IPS-15b (cell line): ENCODE measurements at regions not wholly inside any gene's neighbourhood (a gene's known extent, or its start where the extent isn't known, plus 50 kb on each side); places are given as distances from the start of the nearest gene placed in this dataset.
A peak's percentile ranks its signal among the peaks of the same experiment; 100 is the strongest.

Source experiments
- H3K27me3 ChIP-seq: one replicate; pipeline ENCODE4 v1.6.1; 2013; ENCODE audit warnings: low read length; ENCODE audit not compliant: control insufficient read depth, insufficient read depth
- H3K36me3 ChIP-seq: one replicate; pipeline ENCODE4 v1.6.1; 2013; ENCODE audit warnings: low read length; ENCODE audit not compliant: control insufficient read depth, insufficient read depth
- H3K4me1 ChIP-seq: one replicate; pipeline ENCODE4 v1.6.1; 2013; ENCODE audit warnings: mild to moderate bottlenecking, low read length; ENCODE audit not compliant: control insufficient read depth, insufficient read depth
- H3K4me3 ChIP-seq: one replicate; pipeline ENCODE4 v1.5.1; 2013; ENCODE audit warnings: low read depth, low read length
- H3K9ac ChIP-seq: one replicate; pipeline ENCODE4 v1.6.1; 2013; ENCODE audit warnings: low read depth, mild to moderate bottlenecking, low read length
- H3K9me3 ChIP-seq: one replicate; pipeline ENCODE4 v1.6.1; 2013; ENCODE audit warnings: mild to moderate bottlenecking, low read length; ENCODE audit not compliant: control insufficient read depth, insufficient read depth

DNA sequence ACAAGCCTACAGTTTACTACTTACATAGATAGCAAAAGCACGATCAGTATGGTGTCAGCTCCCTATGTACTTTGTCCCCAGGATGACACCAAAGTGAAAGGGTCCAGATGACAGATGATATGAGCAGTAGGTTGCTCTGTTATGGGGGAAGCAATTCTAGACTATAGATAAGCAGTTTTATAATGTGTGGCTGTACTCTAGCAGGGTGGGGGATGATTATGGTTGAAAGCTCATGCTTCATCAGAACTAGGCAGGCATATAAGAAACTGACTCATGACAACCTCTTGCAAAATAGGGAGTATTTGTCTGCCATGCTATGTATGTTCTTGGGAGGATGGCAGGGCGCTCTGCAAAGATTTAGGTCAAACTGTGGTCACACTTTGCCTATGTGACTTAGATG, 158.2 kb upstream of the ZBED5 start:
- H3K4me1 ChIP-seq: peaks cover 3% of the 10 kb centered on the region
- H3K9me3 ChIP-seq: no peaks in the 10 kb centered on the region
- no peaks in the 10 kb centered on the region for H3K27me3 ChIP-seq
- no peaks in the 10 kb centered on the region for H3K36me3 ChIP-seq
- H3K9ac ChIP-seq: no peak overlapping the region
- H3K4me3 ChIP-seq: no peak overlapping the region

DNA sequence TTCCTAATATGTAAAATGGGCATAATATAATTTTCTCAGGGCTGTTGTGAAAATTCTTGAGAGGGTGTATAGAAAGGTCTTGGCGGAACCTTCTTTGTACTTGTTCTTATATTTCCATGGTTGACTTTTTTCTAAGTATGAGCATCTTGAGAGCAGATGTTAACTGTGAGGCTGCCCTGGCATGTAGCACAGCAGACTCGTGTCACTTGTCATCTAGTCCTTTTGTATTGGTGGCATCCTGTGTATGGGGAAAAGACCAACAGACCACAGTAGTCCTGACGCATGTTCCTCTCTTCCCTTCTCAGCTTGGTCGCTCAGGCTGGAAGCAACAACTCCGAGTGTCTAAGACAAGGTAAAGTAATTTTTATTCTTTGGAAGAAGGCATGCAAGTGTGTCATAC, 153.8 kb upstream of the ZBED5 start:
- H3K27me3 ChIP-seq: peaks cover 2% of the 10 kb centered on the region
- H3K9ac ChIP-seq: no peak overlapping the region
- no peaks in the 10 kb centered on the region for H3K9me3 ChIP-seq
- H3K36me3 ChIP-seq: no peaks in the 10 kb centered on the region
- H3K4me3 ChIP-seq: no peak overlapping the region
- peaks cover 13% of the 10 kb centered on the region for H3K4me1 ChIP-seq

- Histone ChIP-seq H3K9ac (peak overlapping the region; percentile 5), H3K27me3 (peaks cover 2% of the 10 kb centered on the region), H3K36me3 (no peaks in the 10 kb centered on the region), H3K9me3 (no peaks in the 10 kb centered on the region), H3K4me1 (peaks cover 13% of the 10 kb centered on the region), H3K4me3 (no peak overlapping the region)
These were observed 152.8 kb upstream of the ZBED5 start for GRCh38 chr11:11010624-11011127.

DNA sequence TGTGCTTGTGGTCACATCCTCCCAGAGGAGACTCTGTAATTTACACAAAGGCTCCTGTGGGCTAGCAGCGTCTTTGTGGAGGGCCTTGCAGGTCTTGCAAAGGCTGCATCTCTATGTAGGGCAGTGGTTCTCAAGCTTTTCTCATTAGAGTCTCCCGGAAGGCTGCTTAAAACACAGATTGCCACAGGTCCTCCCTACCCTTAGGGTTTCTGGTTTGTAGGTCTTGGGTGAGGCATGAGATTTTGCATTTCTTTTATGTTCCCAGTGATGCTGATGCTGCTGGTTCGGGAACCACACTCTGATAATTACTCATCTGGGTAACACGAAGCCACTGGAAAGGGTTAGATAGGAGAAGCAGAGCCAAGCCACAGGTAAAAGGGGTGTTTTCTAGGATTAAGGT, 151.3 kb upstream of the ZBED5 start:
- Histone ChIP-seq H3K36me3 (no peaks in the 10 kb centered on the region), H3K9me3 (no peaks in the 10 kb centered on the region), H3K27me3 (peaks cover 2% of the 10 kb centered on the region), H3K9ac (no peak overlapping the region), H3K4me1 (peaks cover 13% of the 10 kb centered on the region), H3K4me3 (no peak overlapping the region)

- no peak overlapping the region for H3K9ac ChIP-seq
- H3K9me3 ChIP-seq: no peaks in the 10 kb centered on the region
- H3K36me3 ChIP-seq: no peaks in the 10 kb centered on the region
- peaks cover 2% of the 10 kb centered on the region for H3K27me3 ChIP-seq
- no peaks in the 10 kb centered on the region for H3K4me1 ChIP-seq
- no peak overlapping the region for H3K4me3 ChIP-seq
These were observed 146.2 kb upstream of the ZBED5 start for GRCh38 chr11:11004069-11004468.

DNA sequence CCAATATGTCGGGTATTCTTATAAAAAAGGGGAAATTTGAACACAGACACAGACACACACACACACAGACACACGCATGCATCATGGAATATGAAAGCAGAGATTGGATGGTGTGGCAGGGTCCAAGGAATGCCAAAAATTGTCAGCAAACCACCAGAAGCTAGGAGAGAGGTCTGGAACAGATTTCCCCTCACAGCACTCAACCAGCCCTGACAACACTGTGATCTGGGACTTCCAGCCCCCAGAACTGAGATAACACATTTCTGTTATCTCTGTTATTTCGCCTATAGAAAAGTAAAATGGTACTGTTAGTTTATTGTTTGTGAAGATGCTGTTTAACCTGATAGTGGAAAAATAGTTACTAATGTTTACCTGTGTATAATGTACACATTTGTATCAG, 145.4 kb upstream of the ZBED5 start:
- H3K36me3 ChIP-seq: no peaks in the 10 kb centered on the region
- H3K9ac ChIP-seq: no peak overlapping the region
- H3K27me3 ChIP-seq: peaks cover under 1% of the 10 kb centered on the region
- no peaks in the 10 kb centered on the region for H3K9me3 ChIP-seq
- no peaks in the 10 kb centered on the region for H3K4me1 ChIP-seq
- H3K4me3 ChIP-seq: no peak overlapping the region

GRCh38 chr11:11000579-11001283, 142.9 kb upstream of the ZBED5 start:
- Histone ChIP-seq H3K36me3 (no peaks in the 10 kb centered on the region), H3K27me3 (no peaks in the 10 kb centered on the region), H3K4me3 (no peak overlapping the region), H3K9me3 (no peaks in the 10 kb centered on the region), H3K9ac (no peak overlapping the region), H3K4me1 (no peaks in the 10 kb centered on the region)

DNA sequence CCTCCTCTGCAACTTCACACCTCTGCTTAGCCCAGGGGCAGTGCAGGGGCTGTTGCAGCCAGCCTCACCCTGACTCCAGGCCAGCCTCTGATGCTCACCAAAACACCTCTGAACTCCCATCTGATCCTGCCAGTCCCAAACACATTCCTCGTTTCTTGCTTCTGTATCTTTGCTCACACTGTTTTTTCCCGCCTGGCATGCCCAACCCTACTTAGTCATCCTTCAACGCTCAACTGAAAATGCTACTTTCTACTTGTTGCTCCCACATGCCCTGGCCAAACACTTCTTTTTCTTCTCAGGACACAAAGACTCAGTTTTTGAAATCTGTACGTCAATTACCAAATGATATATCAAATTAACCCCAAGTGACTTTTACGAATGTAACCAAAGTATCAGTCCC, 140.8 kb upstream of the ZBED5 start:
- H3K9me3 ChIP-seq: no peaks in the 10 kb centered on the region
- H3K36me3 ChIP-seq: no peaks in the 10 kb centered on the region
- H3K27me3 ChIP-seq: no peaks in the 10 kb centered on the region
- H3K9ac ChIP-seq: no peak overlapping the region
- H3K4me3 ChIP-seq: no peak overlapping the region
- H3K4me1 ChIP-seq: no peaks in the 10 kb centered on the region

DNA sequence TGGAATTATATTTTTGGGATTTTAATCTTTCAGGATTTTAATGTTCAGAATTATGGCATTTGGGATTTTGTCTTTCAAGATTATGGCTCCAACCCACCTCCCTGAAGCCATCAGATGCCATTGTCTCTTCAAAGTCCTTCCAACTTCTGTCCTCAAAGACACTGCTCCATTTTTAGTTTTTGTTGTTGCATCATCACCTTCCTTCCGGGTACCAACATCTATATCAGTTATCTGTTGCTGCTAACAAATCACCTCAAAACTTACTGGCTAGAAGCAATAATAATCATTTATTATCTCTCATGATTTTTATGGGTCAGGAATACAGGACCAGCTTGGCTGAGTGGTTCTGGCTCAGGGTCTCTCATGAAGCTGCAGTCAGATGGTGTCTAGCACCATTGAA, 138.8 kb upstream of the ZBED5 start:
- H3K4me1 ChIP-seq: no peaks in the 10 kb centered on the region
- H3K36me3 ChIP-seq: no peaks in the 10 kb centered on the region
- H3K9ac ChIP-seq: no peak overlapping the region
- no peak overlapping the region for H3K4me3 ChIP-seq
- H3K27me3 ChIP-seq: no peaks in the 10 kb centered on the region
- H3K9me3 ChIP-seq: no peaks in the 10 kb centered on the region

DNA sequence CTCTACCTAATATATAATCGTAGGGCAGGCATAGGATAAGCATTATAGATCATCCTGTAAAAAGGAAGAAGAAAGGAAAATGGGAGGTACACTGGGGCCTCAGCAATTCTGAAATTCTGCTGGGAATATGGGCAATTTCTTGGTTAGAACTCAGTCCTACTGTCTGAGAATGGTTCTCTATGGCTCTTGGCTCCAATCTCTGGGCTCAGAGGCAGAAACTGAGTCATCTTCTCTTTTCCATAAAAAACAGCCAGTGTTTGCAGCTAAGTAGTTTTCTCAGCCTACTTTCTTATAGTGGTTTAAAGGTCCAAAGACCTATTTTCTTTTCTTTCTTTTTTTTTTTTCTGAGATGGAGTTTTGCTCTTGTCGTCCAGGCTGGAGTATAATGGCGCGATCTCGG, 135.8 kb upstream of the ZBED5 start:
- Histone ChIP-seq H3K9ac (no peak overlapping the region), H3K4me3 (no peak overlapping the region), H3K9me3 (no peaks in the 10 kb centered on the region), H3K36me3 (no peaks in the 10 kb centered on the region), H3K27me3 (no peaks in the 10 kb centered on the region), H3K4me1 (no peaks in the 10 kb centered on the region)

- no peaks in the 10 kb centered on the region for H3K27me3 ChIP-seq
- H3K4me1 ChIP-seq: no peaks in the 10 kb centered on the region
- no peak overlapping the region for H3K4me3 ChIP-seq
- H3K9me3 ChIP-seq: no peaks in the 10 kb centered on the region
- no peak overlapping the region for H3K9ac ChIP-seq
- no peaks in the 10 kb centered on the region for H3K36me3 ChIP-seq
These were observed 135.3 kb upstream of the ZBED5 start for GRCh38 chr11:10993186-10993585.

DNA sequence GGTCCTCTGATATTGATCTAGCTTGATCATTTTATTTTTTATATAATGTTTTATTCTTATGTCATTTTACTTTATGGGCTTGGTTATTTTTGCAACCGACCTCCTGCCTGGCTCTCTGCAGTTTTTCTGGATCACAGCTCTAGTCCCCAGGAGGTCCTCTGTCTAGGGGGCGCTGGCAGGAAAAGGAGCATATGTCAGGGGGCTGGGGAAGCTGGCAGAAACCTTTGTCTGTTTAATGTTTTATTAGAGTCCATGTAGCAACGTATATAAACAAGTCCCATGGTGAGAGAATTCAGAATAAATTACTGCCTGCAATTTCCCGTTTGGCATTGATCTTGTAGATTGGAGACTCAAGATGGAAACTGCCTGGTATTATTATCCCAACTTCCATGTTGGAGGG, 133.5 kb upstream of the ZBED5 start:
- Histone ChIP-seq H3K27me3 (no peaks in the 10 kb centered on the region), H3K4me1 (no peaks in the 10 kb centered on the region), H3K9me3 (no peaks in the 10 kb centered on the region), H3K36me3 (no peaks in the 10 kb centered on the region), H3K4me3 (no peak overlapping the region), H3K9ac (no peak overlapping the region)
